SU-DHL-6 (cell line): ENCODE measurements at regions not wholly inside any gene's neighbourhood (a gene's known extent, or its start where the extent isn't known, plus 50 kb on each side); places are given as distances from the start of the nearest gene placed in this dataset.

ENCODE experiments used
- H2AFZ ChIP-seq: fragments of 200-600 bp; sonication (generic); 2 replicates; pipeline ENCODE4 v1.6.1; 2014; ENCODE audit warnings: low read depth, mild to moderate bottlenecking, moderate library complexity, mixed read lengths, antibody characterized with exemption, low read length; ENCODE audit not compliant: severe bottlenecking
- H3F3A ChIP-seq: fragments of 200-600 bp; shearing (Covaris generic); 2 replicates; pipeline ENCODE4 v1.6.0; 2016; ENCODE audit warnings: antibody characterized with exemption, mild to moderate bottlenecking; ENCODE audit not compliant: insufficient read depth
- H3K27ac ChIP-seq: fragments of 200-600 bp; sonication (generic); 2 replicates; pipeline ENCODE4 v1.5.1; 2016; ENCODE audit warnings: low read depth, mild to moderate bottlenecking, low read length, moderate library complexity, mixed read lengths
- H3K27me3 ChIP-seq: fragments of 200-600 bp; sonication (generic), shearing (Covaris generic); 2 replicates; pipeline ENCODE4 v1.6.0; 2014; ENCODE audit warnings: mild to moderate bottlenecking, low read length
- H3K36me3 ChIP-seq: fragments of 200-600 bp; sonication (generic); 2 replicates; pipeline ENCODE4 v1.6.1; 2014; ENCODE audit warnings: mild to moderate bottlenecking, low read length, mixed read lengths
- H3K4me2 ChIP-seq: fragments of 300-600, 200-600 bp; shearing (Covaris generic), sonication (generic); 2 replicates; pipeline ENCODE4 v1.6.0; 2014; ENCODE audit warnings: low read length, low read depth, mild to moderate bottlenecking; ENCODE audit not compliant: poor library complexity, severe bottlenecking
- H3K4me3 ChIP-seq: fragments of 200-600 bp; sonication (generic); 2 replicates; pipeline ENCODE4 v1.5.1; 2014; ENCODE audit warnings: antibody characterized with exemption, low read length, mild to moderate bottlenecking, mixed read lengths; ENCODE audit not compliant: insufficient read depth, poor library complexity, severe bottlenecking
- H3K79me2 ChIP-seq: fragments of 200-600 bp; sonication (generic); 2 replicates; pipeline ENCODE4 v1.6.1; 2014; ENCODE audit warnings: mild to moderate bottlenecking, low read length, moderate library complexity; ENCODE audit not compliant: insufficient read depth
- H3K9ac ChIP-seq: fragments of 200-600 bp; sonication (generic); 2 replicates; pipeline ENCODE4 v1.7.0; 2014; ENCODE audit warnings: mild to moderate bottlenecking, low read length
- H3K9me2 ChIP-seq: fragments of 200-600 bp; sonication (generic); replicated peaks from 2 replicates; pipeline ENCODE4 v1.6.1; 2014; ENCODE audit warnings: low read length; ENCODE audit not compliant: insufficient read depth
- H3K9me3 ChIP-seq: fragments of 200-600 bp; sonication (generic); 2 replicates; pipeline ENCODE4 v1.6.1; 2014; ENCODE audit warnings: low read length, mixed read lengths; ENCODE audit not compliant: insufficient read depth
- H4K20me1 ChIP-seq: fragments of 200-600 bp; sonication (generic); 2 replicates; pipeline ENCODE4 v1.6.1; 2014; ENCODE audit warnings: low read depth, mild to moderate bottlenecking, antibody characterized with exemption, low read length, moderate library complexity, mixed read lengths
- EZH2phosphoT487 ChIP-seq: fragments of 200-600 bp; sonication (generic), shearing (Covaris generic); conservative IDR thresholded peaks from 2 replicates; pipeline ENCODE4 v1.6.1; 2018; ENCODE audit warnings: mild to moderate bottlenecking, antibody characterized with exemption, low read length, moderate library complexity, mixed read lengths
- TF ChIP-seq, protein P1 (sequence below): fragments of 200-600 bp; sonication (generic); IDR thresholded peaks from one replicate; pipeline ENCODE4 v1.5.1; 2017; ENCODE audit warnings: antibody characterized with exemption, mild to moderate bottlenecking, low read length, moderate library complexity; ENCODE audit not compliant: insufficient read depth, poor library complexity, severe bottlenecking

GRCh38 chr5:145244788-145245187, 590.4 kb downstream of the PRELID2 start:
- Histone ChIP-seq H3K4me2 (no peak overlapping the region), H3K27ac (no peak overlapping the region)

DNA sequence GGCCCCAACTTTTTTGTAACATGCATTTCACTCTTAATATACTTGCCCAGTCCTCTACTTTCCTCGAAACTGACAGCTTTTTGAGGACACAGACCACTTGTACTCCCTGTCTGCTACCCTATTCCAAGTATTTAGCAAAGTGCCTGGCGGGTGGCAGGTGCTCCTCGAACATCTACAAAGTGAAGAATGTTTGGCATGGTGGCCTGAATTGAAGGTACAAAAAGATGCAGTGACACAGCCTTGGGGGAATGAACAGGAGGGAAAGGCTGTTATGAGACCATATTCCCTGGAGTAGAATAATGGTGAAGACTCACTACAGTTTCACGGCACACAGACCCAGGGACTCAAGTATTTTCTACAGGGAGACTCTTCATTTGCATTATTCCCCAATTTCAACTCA, 590.9 kb downstream of the PRELID2 start:
- Histone ChIP-seq H3F3A (no peaks in the 10 kb centered on the region), H3K9ac (no peak overlapping the region), H3K27me3 (no peaks in the 10 kb centered on the region), H3K4me2 (no peak overlapping the region), H3K9me3 (no peaks in the 10 kb centered on the region), H3K4me3 (no peak overlapping the region), H3K79me2 (no peaks in the 10 kb centered on the region), H3K9me2 (no peaks in the 10 kb centered on the region), H4K20me1 (no peaks in the 10 kb centered on the region), H3K36me3 (no peaks in the 10 kb centered on the region), H3K27ac (no peak overlapping the region), H2AFZ (no peak overlapping the region)
- TF ChIP-seq, protein P1, sequence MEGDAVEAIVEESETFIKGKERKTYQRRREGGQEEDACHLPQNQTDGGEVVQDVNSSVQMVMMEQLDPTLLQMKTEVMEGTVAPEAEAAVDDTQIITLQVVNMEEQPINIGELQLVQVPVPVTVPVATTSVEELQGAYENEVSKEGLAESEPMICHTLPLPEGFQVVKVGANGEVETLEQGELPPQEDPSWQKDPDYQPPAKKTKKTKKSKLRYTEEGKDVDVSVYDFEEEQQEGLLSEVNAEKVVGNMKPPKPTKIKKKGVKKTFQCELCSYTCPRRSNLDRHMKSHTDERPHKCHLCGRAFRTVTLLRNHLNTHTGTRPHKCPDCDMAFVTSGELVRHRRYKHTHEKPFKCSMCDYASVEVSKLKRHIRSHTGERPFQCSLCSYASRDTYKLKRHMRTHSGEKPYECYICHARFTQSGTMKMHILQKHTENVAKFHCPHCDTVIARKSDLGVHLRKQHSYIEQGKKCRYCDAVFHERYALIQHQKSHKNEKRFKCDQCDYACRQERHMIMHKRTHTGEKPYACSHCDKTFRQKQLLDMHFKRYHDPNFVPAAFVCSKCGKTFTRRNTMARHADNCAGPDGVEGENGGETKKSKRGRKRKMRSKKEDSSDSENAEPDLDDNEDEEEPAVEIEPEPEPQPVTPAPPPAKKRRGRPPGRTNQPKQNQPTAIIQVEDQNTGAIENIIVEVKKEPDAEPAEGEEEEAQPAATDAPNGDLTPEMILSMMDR = no peak
- no peak for TF ChIP-seq EZH2phosphoT487

More at GRCh38 chr5:145244788-145245187, 590.4 kb downstream of the PRELID2 start:
- Histone ChIP-seq H3K79me2 (no peaks in the 10 kb centered on the region), H3K9me3 (no peaks in the 10 kb centered on the region), H3K9ac (no peak overlapping the region), H3K4me3 (no peak overlapping the region), H2AFZ (no peak overlapping the region), H4K20me1 (no peaks in the 10 kb centered on the region), H3K27me3 (no peaks in the 10 kb centered on the region), H3K36me3 (no peaks in the 10 kb centered on the region), H3K9me2 (no peaks in the 10 kb centered on the region), H3F3A (no peaks in the 10 kb centered on the region)
- no peak for TF ChIP-seq EZH2phosphoT487
- TF ChIP-seq, protein P1 = no peak

- no peak overlapping the region for H3K4me3 ChIP-seq
- no peaks in the 10 kb centered on the region for H3F3A ChIP-seq
- no peaks in the 10 kb centered on the region for H3K9me3 ChIP-seq
- no peak overlapping the region for H3K27ac ChIP-seq
- no peak overlapping the region for H2AFZ ChIP-seq
- H3K36me3 ChIP-seq = no peaks in the 10 kb centered on the region
- H4K20me1 ChIP-seq = no peaks in the 10 kb centered on the region
- H3K9me2 ChIP-seq = no peaks in the 10 kb centered on the region
- H3K4me2 ChIP-seq = no peak overlapping the region
- H3K79me2 ChIP-seq = no peaks in the 10 kb centered on the region
- TF ChIP-seq, protein P1 = no peak
- no peak for TF ChIP-seq EZH2phosphoT487
- H3K9ac ChIP-seq = no peak overlapping the region
- no peaks in the 10 kb centered on the region for H3K27me3 ChIP-seq
Measured at GRCh38 chr5:145243016-145243415, 592.1 kb downstream of the PRELID2 start.

DNA sequence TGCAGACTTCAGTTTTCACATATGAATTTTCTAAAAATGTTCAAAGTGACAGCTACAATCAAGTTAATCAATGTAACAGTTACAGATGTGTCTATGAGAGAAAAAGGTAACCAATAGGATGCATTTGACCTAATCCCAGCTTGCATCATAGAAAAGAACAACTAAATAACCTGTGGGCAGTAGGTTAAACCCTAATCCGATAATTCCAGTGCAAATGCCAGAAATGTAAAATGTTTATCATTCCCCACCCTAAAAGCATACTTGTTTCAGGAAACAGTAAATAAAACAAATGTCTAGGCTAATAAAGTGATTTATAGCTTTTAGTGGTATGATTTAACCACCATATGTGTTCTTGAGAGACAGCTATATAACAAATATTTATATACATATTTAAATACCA, 592.6 kb downstream of the PRELID2 start:
- Histone ChIP-seq H3K79me2 (no peaks in the 10 kb centered on the region), H3F3A (no peaks in the 10 kb centered on the region), H4K20me1 (no peaks in the 10 kb centered on the region), H3K27ac (no peak overlapping the region), H3K27me3 (no peaks in the 10 kb centered on the region), H3K9ac (no peak overlapping the region), H3K4me2 (no peak overlapping the region), H3K9me2 (no peaks in the 10 kb centered on the region), H3K4me3 (no peak overlapping the region), H3K9me3 (no peaks in the 10 kb centered on the region), H2AFZ (no peak overlapping the region), H3K36me3 (no peaks in the 10 kb centered on the region)
- no peak for TF ChIP-seq EZH2phosphoT487
- TF ChIP-seq, protein P1 = no peak
